Fibroblast of the conjunctiva (primary cell): ENCODE measurements at regions not wholly inside any gene's neighbourhood (a gene's known extent, or its start where the extent isn't known, plus 50 kb on each side); places are given as distances from the start of the nearest gene placed in this dataset.
A peak's percentile ranks its signal among the peaks of the same experiment; 100 is the strongest.
"Not testable (repeated sequence)": the region's sequence is repeated elsewhere in the genome, so short reads cannot be mapped to it uniquely, and the experiment has no call there.

Source experiments
- DNase-seq: peaks from one replicate; pipeline ENCODE4 v3.0.0-alpha.2; 2010; ENCODE audit warnings: low read depth

DNA sequence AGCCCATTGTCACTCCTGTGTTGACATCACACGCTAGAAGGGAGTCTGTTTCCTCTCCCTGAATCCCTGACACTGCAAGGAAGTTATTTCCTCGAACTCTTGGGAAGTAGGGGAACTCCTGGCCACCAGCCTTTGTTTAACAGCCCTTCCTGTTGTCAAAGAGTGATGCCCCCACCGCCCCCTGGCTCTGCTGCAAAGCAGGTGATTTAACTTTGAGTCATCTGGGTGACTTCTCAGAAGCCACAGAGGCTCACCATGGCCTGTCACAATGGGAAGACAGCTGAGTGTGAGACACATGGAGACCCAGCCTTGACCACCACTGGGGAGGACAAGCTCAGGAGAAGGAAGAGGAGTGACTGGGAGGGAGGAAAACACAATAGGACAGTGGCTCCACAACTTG lies 182.8 kb downstream of the PSMG1 start:
- DNase-seq: no peak

DNA sequence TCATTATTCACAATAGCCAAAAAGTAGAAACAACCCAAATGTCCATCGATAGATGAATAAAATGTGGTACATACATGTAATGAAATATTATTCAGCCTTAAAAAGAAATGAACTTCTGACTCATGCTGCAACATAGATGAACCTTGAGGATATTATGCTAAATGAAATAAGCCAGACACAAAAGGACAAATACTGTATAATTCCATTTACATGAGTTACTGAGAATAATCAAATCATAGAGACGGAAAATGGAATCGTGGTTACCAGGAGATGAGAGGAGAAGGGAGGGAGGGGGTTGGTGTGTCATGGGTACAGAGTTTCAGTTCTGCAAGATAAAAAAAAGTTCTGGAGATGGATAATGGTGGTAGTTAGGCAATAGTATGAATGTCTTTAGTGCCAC lies 184.1 kb downstream of the PSMG1 start:
- no peak for DNase-seq

DNA sequence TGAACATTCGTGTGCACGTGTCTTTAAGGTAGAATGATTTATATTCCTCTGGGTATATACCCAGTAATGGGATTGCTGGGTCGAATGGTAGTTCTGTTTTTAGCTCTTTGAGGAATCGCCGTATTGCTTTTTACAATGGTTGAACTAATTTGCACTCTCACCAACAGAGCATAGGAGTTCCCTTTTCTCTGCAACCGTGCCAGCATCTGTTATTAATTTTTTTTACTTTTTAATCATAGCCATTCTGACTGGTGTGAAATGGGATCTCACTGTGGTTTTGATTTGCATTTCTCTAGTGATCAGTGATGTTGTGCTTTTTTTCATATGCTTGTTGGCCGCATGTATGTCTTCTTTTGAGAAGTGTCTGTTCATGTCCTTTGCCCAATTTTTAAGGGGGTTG lies 185.0 kb downstream of the PSMG1 start:
- not testable (repeated sequence) for DNase-seq

DNA sequence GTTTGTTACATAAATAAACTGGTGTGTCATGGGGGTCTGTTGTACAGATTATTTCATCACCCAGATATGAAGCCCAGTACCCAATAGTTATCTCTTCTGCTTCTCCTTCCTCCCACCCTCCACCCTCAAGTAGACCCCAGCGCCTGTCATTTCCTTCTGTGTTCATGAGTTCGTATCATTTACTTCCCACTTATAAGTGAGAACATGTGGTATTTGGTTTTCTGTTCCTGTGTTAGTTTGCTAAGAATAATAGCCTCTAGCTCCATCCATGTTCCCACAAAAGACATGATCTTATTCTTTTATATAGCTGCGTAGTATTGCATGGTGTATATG lies 185.4 kb downstream of the PSMG1 start:
- DNase-seq: not testable (repeated sequence)

DNA sequence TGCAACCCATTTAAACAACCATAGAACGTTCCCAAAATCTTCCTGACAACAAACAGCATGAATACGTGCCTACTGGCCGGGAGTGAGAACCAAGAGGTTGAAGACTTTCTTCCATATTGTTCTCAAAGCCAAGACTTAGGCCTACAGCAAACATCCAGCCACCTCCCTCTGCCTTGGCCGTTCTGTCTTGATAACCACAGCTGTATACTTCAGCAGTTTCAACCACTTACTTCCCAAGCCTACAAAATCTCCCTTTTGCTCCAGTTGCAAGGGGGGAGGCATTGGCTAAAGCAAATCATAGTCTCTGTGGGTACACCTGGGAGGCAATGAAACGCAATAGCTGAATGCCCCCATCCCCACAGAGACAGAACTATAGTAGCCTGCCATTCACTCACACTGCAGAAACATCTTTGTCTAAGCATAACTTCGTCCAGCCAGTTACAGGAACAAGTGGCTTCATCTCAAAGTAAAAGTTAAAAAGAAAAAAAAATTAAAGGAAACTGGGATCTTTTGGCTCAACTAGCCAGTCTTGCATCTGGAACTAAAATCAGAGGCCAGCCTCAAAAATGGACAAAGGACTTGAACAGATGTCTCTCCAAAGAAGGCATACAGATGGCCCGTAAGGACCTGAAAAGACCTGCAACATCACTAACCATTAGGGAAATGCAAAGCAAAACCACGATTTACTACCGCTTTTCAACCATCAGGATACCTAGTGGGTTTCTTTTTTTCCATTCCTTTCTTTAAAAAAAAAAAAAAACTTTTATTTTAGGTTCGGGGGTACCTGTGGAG lies 186.0 kb downstream of the PSMG1 start:
- DNase-seq: no peak

DNA sequence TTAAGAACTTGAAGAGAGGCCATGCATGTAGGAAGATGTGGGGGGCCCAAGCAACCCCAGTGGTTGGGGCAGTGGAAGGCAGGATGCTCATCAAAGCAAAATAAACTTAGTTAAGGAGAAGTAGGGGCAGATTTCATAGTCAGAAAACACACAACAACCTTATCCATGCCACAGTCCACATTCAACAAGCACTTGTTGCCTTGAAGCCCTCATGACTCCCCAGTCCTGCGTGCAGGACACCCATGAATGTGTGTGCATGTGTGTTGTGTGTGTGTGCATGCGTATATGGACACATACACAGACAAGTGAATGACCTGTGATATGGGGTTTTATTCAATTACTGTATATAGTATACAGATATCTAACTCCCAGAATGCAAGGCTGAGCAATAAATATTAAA lies 186.9 kb downstream of the PSMG1 start:
- no peak for DNase-seq

DNA sequence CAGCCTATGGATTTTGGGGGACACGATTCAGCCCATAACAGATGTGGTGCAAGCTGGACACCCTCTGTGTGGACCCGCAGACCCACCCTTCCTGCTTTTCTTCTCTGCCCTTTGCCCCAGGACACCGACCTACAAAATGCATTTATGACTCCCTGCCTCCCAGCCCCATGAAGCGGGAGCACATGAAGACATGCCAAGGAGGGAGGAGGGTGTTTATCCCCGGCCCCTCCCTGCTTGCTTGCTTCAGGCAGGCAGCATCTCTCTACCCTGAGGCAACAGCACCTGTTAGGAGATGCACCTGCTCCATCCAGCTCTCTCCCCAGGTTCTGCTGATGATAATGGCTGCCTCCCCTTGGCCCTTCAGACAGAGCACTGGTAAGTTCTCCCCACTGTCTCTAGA lies 187.5 kb downstream of the PSMG1 start:
- no peak for DNase-seq

DNA sequence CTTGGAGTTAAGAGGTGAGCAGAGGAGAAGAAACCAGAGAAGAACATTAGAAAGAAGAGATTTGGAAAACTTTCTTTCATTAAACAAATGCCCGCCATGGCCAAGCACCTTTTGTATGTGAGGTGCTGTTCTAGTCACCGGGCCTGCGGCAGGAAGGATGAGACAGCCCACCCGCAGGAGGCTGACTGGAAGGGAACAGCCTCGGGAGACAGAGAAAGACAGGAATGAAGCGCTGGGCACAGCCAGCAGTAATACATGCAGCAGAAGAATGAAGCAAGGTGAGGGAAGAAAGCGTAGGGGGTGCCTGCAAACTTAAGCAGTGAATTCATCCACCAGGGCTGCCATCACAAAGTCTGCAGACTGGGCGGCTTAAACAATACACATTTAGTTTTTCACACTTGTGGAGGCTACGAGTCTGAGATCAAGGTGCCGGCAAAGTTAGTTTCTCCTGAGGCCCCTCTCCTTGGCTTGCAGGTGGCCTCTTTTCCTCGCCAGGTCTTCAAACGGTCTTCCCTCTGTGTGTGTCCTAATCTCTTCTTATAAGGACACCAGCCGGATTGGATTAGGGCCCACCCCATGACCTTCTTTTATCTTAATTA lies 188.1 kb downstream of the PSMG1 start:
- DNase-seq: no peak

DNA sequence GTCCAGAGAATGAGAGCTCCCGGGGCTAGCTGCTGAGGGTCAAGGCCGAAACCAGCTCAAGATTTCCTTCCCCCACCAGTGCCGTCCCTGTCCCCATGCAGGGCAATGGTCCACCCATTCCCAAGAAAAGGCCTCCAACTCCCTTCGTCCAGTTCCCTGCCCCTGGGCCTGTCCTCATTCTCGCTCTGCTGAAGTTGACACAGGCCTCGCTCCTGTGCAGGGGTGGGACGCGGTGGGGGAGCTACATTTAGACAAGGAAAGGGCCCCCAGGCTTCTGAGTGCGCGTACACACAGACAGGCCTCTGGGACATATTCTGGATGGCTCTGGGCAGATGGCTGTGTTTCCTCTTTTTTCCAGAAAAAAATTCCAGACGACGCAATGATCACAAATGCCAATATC lies 188.3 kb downstream of the ETS2 start:
- no peak for DNase-seq

DNA sequence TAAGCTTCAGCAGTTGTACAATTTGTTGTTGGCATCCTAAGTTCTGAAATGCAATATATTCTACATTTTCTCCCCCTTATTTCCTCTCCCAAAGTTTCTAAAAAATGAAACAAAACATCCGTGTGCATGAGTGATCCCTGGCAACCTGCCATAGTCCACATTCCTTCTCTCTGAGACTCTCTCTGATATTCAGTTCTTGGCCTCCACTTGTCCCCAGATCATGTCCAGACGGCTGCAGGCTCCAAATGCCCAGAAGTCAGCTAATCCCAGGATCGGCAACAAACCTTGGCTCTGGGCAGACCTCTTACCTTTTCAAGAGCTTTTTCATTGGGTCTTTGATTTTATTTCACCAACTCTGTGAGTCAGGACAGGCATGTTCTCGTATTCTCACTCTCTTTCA lies 187.8 kb downstream of the ETS2 start:
- peak; percentile 91 for DNase-seq

DNA sequence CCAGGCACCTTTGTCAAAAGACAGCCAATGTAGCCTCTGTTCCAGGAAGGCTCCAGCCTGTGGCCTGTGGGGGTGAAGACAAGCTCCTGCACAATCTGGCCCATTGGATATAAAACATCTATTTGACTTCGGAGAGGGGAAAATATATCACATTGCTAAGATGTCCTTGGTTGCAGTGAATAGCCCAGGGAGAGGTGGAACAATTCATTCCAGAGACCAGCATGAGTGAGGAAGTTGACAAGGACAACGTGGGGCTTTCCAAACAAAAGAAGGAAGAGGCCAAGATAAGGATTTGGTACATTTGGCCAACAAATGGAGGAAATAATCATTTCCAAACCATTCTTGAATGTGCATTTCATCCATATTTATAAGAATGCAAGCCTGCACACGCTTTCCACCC lies 187.0 kb downstream of the ETS2 start:
- DNase-seq: no peak

DNA sequence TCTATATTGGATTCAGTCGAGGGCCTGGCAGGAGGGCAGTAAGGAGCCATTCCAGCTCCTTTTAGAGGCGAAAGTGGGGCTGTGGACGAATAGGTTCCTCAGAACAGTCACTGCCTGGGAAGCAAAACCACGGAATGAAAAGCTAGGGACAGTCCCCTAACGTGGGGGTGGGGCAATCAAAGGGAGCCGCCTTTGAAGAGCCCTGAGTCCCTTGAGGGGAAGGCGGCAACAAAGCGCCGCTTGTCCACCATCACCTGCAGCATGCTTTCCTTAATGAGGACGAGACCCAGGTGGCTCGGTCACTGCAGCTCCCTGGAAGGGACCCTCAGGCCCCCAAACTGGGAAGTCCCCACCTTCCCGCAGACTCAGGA lies 184.7 kb downstream of the ETS2 start:
- no peak for DNase-seq

DNA sequence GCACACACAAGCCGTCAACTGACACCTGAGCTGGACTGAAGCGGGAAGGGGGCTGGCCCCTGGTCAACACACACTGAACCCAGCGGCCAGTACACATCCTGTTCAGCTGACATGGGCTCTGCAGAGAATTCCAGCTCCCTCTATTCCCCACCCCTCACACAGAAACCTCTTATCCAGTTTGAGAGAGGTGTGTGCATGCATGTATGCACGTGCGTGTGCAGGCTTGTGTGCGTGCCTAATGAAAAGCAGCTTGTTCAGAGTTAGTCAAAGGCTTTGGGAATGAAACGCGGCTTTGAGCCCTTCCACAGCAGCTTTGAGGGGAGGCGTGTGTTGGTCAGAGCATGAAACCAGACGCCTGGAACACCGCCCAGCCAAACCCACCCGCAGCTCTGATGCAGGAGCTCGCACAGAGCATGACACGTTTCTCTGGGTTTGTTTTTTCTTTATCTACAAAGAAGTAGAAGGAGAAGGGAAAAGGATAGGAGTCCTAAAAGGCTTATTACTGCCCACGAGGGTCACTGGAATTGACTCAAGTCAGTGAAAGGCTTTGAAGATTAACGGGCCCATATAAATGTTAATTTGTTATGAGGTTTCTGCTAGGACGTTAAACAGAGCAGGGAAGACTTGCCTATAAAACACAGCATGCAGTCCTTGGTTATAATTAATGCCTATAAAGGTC lies 184.2 kb downstream of the ETS2 start:
- peak; percentile 43 for DNase-seq

DNA sequence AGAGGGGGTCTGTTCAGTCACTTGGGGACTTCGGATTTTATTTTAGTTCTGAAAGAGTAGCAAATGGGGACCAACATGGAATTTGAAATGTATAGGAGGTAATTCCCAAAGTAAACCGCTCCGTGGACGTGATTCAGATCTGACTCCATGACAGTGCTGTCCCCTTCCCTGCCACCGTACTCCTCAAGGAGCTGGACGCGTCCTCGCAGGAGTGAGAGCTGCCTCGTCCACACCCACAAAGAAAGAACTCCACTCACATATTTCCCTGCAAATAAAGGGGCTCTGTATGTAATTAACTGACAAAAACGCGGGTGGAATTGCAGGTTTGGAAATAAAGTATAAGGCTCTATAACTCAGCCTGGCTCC lies 183.6 kb downstream of the ETS2 start:
- no peak for DNase-seq

DNA sequence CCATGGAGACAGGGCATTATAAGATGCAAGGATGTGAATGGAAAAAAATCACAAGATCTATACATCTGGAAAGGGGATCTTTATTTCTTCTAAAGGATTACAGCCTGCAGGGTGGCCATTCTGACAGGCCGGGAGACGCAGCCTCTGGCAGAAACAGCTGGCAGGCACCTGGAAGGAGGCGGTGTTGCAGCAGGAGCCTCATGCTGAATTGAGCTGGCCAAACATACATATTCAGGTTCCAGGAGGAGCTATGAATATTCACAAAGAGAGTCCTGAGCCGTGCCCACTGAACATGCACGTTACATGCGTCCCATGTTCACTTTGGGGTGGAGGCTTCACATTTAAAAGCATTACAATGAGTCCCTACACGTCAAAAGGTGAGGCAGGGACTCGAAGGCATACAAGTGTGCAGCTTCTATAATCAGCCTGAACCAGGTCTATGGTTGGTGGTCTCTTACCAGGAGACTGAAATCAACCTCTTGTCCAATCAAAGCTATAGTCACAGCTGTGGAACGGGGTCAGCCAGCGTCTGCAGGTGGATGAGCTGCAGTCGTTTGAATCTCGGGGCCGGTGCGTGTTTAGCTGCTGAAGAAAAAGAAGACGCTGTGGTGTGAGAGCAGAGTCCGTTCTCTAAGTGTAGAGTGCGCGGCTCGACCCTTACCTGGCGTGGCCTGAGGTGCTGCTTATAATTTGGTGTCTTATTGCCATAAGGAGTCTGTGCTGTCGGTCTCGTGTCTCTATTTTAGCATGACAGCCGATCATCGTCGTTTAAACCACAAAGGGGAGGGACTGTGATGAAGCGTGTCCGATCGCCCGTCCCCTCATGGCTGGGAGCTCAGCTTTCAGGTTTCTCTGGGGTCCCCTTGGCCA lies 183.0 kb downstream of the ETS2 start:
- DNase-seq: no peak

DNA sequence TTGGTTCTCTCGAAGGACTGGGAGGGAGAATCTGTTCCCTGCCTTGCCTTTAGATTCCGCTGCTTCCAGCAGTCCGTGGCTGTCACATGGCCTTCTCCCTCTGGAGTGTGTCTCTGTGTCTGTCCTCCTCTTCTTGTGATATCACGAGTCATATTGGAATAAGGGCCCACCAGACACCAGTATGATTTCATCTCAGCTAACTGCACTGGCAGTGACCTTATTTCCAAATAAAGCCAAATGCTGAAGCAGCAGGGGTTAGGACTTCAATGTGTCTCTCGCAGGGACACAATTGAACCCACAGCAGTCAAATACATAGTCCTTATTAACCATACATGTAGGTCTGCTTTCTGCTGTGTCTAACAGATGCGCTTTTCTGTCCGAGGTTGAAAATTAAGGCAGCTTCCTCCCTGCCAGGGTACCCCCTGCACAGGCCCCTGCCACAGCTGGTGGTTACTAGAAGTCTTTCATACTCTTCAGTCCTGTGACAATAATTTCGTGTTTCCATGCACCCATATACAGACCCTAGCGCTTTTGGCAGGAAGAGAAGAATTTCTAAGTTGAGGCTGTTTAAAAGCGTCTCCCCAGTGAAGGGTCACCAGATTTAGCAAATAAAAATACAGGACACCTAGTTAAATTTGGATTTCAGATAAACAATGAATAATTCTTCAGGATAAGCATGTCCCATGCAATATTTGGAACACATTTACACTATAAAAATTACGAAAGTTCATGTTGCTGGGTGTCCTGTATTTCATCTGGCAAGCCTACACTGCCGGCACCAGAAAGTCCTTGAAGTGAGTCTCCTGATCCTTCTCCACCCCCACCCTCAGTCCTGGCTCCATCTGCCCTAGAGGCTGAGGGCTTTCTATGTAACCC lies 182.1 kb downstream of the ETS2 start:
- DNase-seq: no peak

DNA sequence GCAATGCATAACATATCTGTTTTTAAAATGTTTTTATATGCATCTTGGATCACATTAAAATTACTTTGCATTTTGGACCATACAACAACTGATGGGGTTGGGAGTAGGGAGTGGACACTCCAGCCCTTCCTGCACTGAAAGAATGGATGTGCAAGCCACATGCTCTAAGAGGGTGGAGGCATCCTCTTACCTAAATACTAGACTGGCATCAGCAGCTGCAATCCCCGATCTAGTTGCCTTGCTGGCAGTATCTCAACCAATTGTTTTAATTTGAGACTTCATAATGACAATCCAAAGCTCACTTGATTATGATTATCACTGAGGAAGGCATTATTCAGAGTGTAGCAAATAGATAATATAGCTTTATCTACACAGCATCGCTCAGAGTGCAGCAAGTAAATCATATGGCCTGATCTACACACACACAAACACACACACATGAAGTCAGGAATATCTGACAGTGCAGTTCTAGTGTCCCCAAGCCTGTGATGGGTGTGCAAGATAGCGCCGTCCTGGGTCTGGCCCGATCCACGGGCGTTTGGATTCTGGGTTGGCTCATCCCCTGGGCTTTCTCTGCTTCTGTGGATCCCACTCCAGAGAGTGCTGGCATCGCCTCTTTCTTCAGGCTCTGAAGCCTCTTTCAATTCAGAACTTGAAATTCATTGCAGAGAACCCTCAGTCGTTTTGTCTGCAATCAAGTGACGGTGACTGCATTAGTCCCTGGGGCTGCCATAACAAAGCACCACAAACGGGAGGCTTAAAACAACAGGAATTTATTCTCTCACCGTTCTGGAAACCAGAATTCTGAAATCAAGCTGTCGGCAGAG lies 181.3 kb downstream of the ETS2 start:
- DNase-seq: no peak

DNA sequence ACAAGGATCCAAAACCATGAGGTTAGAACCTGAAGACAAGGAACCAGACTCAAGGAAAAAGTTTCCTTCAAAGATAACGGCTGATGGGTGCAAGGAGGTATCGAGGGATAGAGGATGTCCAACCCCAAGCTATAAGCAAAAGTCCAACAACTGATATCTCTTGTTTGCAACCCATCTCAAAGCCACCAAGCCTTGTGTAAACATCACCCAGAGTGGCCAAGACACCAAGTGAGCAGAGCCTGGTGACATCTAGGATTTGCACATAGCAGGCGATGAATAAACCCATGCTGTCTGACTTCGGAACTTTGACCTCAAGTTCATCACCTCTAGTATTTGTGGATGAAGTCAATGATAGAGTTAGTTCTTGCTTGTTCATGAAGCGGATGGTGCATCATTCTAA lies 180.7 kb downstream of the ETS2 start:
- no peak for DNase-seq

DNA sequence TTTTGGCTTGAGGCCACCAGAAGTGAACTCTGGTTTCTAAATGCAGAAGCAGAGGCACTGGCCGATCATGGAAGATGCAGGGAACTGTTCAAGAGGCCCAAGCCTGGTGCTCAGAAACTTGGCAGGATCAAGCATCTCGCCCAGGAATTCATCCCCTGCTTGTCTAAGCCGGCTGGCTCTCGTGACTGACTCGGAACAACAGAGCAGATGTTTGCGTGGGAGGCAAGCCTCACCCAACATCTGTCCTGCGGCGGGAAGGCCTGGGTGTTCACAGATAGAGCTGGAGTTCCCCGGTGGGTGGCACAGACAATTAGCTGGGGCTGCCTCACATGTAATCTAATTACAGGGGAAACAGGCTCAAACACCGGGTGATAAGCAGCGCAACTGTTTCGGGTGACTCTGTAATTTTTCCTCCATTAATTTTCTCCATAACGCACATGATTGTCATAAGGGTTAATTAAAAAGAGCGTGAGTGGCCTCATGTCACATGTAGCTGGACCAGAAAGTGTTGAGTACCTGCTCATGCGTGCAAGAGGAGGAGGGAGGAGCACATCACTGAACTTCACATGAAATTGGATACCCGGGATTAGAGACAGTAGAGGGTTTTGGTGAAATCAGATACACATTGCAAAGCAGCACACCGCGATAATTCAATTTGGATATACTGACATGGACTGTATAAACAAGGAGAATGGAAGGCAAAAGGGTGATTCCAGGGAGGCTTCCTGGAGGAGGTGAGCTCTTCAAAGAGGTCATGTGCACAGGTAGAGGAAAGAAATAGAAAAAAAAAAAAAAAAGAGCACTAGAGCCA lies 180.0 kb downstream of the ETS2 start:
- DNase-seq: peak; percentile 97

DNA sequence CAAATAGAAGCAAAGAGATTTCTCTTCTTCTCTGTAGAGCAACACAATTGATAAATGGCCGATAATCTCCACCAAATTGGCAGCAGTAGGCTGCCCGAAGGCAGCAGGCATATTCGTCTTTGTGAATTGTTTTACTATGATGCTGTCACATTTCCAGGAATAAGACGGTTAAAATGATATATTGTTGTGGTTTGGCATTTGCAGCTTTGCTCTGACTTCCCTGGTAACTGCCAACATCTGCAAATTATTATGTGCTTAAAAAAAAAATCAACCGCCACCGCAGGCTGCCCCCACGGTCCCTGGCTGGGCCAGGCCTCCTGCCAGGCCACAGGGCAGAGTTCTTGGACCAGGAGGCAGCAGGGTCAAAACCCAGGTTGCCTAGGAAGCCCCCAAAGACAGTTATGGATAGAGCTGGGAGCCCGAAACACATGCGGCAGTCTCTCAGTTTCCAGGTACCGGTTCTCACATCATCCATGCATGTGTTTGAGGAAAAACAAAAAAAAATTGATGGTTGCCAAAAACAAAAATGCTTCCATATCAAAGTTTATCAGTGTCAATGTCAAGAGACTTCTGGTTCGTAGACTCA lies 179.3 kb downstream of the ETS2 start:
- peak; percentile 89 for DNase-seq
